GM21367 (cell line): ENCODE measurements at regions not wholly inside any gene's neighbourhood (a gene's known extent, or its start where the extent isn't known, plus 50 kb on each side); places are given as distances from the start of the nearest gene placed in this dataset.

Source experiments
- ATAC-seq: cut with Tn5 transposase; IDR thresholded peaks from one replicate; pipeline ENCODE4 v1.9.1; 2021; ENCODE audit not compliant: unreplicated experiment

GRCh38 chr12:77504466-77504865 is 326.2 kb upstream of the NAV3 start:
- ATAC-seq: no peak

GRCh38 chr12:77500089-77500488 is 330.6 kb upstream of the NAV3 start:
- no peak for ATAC-seq

DNA sequence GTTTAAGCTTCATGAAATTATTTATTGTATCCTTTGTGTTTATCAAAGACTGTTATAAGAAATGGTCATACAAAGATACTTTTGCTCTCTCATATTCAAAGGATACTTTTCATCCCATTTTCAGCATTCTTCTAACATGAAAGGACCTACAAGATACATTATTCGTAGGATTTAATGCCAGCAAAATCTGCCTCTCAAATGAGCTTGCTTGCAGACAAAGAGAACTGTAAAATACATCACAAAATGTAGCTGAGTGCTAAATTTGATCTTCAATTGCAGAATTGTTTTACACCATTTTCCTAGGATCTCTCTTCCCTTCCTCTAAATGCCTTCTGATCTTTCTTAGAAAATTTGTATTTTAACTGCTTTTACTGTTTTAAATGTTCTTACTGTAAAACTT is 333.0 kb upstream of the NAV3 start:
- ATAC-seq: no peak

DNA sequence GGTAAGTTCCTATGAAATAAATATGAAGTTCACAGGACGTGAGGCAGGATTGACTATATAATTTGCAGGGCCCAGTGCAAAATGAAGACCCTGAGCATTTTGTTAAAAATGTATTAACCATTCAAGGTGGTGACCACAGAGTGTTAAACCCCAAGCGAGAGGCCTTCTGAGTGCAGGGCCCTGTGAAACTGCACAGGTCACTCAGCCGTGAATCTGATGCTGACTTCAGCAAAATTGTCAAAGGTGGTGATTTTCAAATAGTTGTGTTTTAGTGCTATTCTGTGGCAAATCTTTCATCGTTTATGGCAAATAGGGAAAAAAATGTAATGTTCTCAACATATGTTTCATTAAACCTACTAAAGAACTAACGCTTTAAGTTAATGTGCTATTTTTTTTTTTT is 334.0 kb upstream of the NAV3 start:
- no peak for ATAC-seq

- no peak for ATAC-seq
Measured at GRCh38 chr12:77494296-77494695, 336.4 kb upstream of the NAV3 start.

GRCh38 chr12:77493302-77494168 is 337.2 kb upstream of the NAV3 start:
- ATAC-seq: no peak

DNA sequence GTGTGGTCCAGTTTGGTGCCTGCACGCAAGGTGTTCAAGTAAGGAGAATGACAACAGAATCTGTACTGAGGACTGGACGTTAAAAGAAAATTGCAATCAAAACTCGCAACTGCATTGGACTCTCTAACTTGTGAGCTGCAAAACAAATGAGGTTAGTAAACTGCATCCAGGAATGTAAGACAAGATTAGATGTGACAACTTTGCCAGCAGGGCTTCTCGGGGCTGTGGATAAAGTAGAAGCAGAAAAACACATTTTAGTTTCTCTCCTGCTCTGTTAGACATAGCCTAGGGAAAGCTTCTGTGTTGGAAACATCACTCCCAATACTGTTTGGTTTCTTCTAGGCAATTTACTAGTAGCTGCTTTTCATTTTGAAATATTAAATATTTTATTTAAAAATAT is 338.2 kb upstream of the NAV3 start:
- no peak for ATAC-seq

DNA sequence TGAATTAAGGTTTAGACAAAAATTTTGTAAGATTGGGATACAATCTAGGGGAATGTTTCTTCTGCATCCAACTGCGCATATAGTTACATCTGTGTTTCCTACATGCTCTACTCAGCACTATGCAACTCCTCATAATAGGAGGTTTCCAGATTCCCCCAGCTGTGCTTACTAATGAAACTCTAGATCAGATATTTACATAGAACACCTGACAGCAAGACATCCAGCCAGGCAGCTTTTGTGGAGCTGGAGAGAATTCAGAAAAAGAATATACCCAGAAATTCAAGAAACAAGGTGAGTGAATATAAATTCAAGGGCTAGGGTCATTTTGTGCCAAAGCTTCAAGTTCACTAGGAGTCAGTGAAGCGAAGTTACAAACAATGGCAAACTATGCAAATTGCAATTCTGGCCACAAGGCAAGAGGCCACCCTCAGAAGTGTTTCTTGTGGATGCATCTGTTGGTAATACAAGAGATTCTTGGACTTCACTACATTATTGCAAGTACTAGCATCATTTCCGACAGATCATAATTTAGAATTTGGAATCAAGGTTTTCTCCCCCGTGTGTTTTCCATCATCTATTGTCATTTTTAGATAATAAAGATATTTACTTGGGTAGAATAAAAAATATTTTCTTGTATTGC is 341.2 kb upstream of the NAV3 start:
- ATAC-seq: no peak

- no peak for ATAC-seq
Measured at GRCh38 chr12:77488041-77488620, 342.6 kb upstream of the NAV3 start.

DNA sequence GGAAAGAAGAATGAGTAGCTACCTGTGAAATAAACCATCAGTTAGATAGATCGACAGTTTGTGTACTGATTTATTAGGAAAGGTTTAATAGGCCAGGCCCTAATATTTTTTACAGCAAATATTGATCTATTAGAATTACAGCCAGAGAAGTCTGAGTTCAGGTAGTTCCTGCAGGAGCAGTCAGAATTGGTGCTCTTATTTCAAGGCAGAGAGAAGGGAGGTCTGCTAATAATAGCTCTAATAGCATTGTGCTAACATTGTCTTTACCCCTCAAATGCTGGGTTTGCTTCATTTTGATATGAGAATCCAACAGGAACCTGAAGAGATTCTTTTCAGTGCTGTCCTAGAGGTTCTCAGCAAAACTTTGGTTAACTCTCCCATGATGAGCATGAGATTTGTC is 343.8 kb upstream of the NAV3 start:
- ATAC-seq: no peak

- no peak for ATAC-seq
Measured at GRCh38 chr12:77485961-77486854, 344.5 kb upstream of the NAV3 start.

DNA sequence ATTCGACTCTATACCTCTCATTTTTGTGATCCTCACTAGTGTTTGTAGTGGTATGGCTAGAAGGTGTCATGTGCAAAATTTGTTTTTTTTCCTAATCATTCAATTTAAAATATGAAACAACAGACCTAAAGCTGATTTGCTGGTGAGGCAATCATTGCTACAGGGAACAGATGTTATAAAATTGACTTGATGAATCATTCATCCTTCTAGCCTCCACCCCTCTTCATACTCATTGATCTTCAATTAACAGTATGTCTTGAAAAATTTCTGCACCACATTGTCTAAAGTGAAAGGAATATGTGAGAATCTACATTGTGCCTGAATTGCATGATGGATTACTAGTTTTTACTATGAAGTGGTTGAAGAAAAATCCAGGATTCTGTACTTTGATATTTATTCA is 349.0 kb upstream of the NAV3 start:
- ATAC-seq: no peak

DNA sequence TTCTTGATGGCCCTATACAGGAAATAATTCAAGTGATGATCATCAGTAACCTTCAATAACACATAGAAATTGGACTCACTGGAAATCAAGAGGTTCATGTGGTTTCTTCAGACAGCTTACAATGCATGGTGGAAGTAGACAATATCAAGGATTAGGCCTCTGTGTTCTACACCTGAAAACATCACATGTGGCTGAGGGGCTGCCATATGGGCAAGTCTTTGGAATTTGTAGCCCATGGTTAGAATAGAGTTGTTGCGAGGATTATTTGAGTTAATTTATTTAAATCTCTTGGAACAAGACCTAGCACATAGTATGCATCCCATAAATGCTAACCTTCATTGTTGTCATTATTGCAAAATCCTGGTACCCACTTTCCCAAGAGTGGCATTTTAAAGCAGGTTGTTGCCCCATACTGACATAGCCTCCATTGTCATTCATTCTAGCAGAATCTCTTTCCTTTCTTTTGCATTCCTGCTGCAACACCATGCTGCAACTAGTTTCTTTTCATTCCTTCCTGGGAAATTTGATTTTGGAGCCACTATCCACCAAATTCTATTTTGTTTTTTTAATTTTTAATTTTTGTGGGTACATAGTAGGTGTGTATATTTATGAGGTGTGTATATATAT is 352.7 kb upstream of the NAV3 start:
- no peak for ATAC-seq

DNA sequence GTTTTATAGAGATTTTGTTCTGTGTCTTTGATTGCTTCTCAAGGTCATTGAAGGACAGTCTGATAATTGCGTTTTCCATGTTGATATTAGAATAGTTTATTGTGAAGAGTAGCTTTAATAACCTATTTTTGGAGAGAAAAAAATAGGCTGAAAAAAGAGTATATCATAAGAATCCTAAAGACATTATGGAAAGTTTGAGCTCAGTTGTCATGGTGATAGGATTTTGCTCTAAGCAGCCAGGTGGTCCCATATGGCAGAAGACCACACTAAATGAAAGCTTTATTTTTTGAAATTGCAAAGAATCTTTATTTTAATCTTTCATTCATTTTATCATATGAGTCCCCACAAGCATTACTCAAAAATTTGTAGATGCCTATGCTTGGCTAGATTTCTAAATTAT is 358.9 kb upstream of the NAV3 start:
- no peak for ATAC-seq

DNA sequence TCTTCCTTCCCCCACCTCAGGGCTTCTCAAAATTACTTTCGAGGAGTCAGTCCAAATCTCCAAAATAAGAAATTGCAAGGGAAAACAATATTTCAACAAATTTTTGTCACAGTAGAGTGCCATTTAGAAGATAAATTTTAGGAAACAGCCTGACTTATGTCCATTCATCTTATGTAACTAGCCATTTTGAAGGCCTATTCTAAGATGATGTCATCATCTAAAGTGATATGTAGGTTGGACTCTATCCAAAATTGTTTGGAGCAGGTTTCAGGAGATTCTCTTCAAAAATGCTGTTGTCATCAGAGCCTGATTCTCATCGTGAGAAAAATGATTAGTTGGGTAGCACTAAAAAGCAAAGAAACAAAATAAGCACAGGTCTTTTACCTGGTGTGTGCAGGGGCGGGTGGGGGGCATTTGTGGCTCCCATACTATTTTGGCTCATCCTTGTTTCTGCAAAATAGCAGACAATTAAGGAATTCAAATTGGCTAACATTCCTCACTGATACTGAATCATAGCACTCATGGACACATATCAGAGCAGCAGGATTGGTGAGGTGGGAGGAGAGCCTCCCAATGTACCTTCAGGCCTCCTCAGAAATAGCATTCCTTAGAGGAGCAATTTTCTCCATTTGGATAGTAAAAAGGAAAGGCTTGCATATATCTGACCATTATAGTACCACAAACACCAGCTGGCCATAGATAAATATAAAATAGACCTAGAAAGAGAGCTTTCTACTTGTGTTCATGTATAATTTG is 360.9 kb upstream of the NAV3 start:
- no peak for ATAC-seq

DNA sequence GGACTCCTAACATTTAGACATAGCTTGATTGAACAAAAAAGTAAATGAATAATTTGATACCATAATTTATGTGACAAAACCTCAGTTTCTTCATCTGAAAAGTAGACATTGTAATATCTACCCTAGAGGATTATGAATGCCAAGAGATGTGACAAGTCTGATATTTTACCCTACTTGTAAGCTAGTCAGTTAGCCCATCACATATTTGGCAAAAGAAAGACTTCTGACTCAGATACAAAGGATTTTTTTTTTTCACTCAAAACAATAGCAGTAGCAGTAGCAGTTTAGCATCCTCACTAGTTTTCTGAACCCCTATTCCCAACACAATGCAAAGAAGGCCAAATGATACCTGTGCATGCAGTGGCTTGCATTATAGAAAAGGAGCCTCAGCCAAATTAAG is 377.3 kb upstream of the E2F7 start:
- no peak for ATAC-seq

DNA sequence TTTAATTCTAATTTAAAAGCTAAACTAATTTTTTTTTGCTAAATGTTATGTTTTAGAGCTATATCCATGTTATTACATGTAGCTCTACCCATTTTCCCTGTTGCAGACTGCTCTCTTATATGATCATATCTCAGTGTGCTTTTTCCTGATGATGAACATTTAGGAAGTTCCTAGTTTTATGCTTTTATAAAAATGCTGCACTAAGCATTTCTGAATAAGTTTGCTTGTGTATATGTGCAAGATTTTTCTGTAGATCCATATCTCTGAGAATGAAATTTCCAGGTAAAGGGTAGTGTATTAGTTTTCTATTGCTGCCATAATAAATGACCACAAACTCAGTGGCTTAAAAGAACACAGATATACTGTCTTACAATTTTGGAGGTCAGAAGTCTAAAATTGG is 374.4 kb upstream of the E2F7 start:
- no peak for ATAC-seq

GRCh38 chr12:77438644-77439043 is 373.3 kb upstream of the E2F7 start:
- no peak for ATAC-seq

DNA sequence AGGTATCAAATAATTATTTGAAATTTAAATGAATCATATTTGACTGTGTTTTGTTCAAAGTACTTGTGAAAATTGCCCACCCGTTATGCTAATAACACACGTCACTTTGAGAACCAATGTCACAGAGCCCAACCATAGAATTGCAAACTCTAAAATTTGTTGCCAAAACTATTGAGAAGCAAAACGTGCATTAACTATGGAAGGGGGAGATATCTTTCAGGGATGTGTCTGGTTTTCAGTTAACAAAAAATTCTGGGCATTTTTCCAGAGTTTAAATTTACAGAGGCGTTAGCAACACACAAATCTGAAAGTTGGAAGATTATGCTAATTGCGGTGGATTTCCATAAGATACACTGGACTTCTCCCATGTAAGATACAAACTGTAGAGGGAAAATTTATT is 371.8 kb upstream of the E2F7 start:
- no peak for ATAC-seq

- ATAC-seq: no peak
Measured at GRCh38 chr12:77435446-77436091, 370.2 kb upstream of the E2F7 start.
